Amygdala (tissue), 56 donors: ENCODE measurements at regions not wholly inside any gene's neighbourhood (a gene's known extent, or its start where the extent isn't known, plus 50 kb on each side); places are given as distances from the start of the nearest gene placed in this dataset.
"Not testable (repeated sequence)": the region's sequence is repeated elsewhere in the genome, so short reads cannot be mapped to it uniquely, and the experiment has no call there.

Experiments
- DNase-seq, 56 donors: peaks; one replicate each; lab custom pipeline; 2025; lab: John Stamatoyannopoulos, UW

DNA sequence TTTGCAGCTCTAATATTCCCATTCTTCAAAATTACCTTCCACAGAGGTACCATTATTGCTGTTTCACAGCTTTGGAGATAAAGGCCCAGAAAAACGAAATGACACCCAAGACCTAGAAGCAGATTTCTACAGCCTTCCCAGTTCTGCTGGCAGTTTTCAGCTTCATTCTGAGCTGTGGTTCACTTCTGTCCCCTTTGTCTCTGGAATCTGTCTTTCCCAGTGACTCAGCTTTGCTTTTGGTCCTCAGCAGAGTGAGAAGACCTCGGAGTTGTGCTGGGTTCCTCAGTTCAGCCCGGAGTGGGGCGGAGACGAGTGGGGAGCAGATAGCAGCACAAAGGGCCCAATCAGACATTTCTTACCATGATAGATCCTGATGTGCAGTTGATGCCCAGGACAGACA lies 180.7 kb upstream of the CXCR4 start:
- no peak for DNase-seq

DNA sequence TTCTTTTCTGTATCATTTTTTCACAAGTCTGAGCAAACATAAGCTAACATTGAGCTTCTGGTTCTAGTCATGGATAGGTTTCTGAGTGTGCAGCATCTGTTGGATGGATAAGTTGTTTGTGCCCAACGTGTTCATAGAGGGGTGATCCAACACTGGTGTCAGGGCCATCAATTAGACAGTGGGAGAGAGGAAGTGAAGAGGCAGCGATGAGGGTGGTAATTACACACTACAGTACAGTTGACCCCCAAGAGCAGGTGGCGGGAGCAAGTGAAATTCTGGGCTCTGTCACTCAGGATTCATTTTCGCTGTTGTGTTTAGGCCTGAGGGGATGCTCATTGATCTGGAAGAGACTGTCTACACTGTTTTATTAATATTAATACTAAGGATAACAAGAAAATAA lies 180.0 kb upstream of the CXCR4 start:
- no peak for DNase-seq

DNA sequence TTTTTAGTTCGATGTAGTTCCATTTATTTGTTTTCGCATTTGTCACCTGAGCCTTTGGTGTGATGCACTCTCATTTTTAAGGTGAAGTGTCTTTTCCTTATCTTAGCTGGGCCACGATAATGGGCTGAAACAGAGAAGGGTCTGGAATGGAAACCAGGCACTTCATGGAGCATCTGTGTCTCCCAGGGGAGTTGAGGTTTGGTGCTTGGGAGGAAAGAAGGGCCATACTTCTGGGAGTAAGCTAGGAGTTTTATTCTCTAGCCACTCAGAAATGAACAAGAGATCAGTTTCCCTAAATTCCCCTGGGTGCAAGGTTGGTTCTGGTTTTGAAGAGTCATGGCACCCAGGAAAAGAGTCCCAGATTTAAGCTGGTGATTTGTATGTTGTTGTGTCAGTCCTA lies 179.4 kb upstream of the CXCR4 start:
- DNase-seq = no peak

DNA sequence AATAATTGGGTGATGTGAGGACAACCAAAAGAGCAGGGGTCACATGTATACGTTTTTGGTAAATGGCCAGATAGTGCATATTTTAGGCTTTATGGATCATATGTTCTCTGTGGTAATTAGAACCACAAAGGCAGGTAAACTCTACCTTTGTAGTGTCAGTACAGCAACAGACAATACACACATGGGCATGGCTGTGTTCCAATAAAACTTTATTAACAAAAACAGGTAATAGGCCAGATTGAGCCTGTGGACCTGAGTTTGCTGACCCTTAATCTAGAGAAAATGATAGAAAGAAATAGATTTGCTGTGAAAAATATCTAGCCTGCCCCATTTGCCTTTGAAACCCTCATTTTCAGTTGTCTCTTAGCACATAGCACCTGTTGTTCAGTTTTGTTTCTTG lies 177.2 kb upstream of the CXCR4 start:
- DNase-seq = no peak

- DNase-seq = no peak
Observed at GRCh38 chr2:136291871-136292270, 173.9 kb upstream of the CXCR4 start.

- DNase-seq = no peak
Observed at GRCh38 chr2:136290326-136290725, 172.4 kb upstream of the CXCR4 start.

DNA sequence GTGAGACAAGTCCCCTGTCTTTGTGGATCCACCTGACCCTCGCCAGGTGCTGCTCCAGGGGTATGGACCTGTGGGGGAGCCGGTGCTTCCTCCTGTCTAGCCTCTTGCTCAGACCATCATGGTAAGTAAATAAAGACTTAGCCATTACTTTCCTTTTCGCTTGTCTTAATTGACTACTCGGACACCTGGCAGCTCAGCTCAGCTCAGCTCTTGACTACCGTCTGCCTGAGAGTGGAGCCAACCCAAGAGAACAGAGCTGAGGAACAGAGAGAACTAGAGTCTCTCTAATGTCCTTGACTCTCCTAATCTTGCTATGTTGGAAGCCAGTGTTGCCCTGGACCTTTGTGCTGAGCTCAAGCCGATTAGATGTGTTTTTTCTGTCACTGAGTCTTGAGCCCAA lies 170.3 kb upstream of the CXCR4 start:
- DNase-seq = no peak

GRCh38 chr2:136286423-136286822 lies 168.5 kb upstream of the CXCR4 start:
- DNase-seq = no peak

GRCh38 chr2:136284226-136285119 lies 166.5 kb upstream of the CXCR4 start:
- DNase-seq = no peak

GRCh38 chr2:136282251-136282650 lies 164.3 kb upstream of the CXCR4 start:
- DNase-seq = no peak

DNA sequence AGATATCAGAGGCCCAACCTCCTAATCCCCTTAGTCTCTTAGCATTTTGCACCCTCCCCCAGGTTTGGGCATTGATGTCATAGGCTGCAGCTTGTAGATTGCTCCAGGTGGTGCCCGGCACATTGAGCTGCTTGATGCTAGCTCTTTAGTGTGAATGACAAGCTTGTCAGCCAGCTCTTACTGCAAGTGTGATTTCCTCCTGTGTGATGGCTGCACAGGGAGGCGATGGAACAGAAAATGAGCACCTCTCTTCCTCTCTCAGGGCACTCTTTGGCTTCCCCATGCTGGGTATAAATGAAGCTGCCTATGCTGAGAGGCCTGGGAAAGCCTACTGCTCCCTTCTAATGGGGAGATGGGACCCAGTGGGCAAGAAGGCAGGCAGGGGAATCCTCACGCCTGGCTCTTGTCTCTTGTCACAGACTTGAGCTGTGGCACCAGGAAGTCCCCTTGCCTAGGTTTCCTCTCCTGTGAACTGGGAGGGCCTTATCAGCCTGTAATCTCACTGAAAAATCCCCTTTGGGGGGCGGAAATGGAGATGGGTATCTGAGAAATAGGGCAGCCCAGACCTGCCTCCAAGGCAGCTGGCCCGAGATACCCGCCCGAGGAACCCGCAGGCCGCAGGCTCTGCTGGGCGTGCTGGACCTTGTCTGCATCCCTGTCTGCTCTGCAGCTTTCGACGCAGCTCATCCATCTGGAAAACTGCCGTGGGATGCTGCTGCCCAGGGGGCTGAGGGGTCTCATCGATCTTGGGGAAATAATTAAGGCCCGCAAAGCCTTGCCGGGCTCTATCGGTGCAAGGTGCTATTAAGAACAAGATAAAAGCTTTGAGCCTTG lies 163.5 kb upstream of the CXCR4 start:
- DNase-seq = no peak

DNA sequence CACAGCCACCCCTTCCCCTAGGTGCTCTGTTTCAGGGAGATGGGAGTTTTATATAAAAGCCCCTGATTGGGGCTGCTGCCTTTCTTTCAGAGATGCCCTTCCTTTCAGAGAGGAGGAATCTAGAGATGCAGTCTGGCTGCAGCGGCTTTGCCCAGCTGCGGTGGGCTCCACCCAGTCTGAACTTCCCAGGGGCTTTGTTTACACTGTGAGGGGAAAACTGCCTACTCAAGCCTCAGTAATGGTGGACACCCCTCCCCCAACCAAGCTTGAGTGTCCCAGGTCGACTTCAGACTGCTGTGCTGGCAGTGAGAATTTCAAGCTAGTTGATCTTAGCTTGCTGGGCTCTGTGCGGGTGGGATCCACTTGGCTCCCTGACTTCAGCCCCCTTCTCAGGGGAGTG lies 148.4 kb upstream of the CXCR4 start:
- DNase-seq = not testable (repeated sequence)

DNA sequence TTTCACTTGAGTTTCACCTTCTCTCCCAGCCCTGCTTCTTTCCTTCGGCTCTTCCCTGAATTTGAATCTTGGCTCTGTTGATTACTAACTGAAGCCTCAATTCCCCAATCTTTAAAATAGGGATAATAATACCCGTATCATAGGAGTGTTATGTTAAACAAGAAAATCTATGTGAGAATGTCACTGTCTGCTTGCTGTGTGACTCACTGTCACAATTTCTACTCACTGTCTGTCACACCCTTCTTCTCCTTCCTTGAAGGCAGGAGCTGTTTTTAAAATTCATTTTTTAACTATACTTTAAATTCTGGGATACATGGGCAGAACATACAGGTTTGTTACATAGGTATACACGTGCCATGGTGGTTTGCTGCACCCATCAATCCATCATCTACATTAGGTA lies 141.6 kb upstream of the CXCR4 start:
- no peak for DNase-seq

DNA sequence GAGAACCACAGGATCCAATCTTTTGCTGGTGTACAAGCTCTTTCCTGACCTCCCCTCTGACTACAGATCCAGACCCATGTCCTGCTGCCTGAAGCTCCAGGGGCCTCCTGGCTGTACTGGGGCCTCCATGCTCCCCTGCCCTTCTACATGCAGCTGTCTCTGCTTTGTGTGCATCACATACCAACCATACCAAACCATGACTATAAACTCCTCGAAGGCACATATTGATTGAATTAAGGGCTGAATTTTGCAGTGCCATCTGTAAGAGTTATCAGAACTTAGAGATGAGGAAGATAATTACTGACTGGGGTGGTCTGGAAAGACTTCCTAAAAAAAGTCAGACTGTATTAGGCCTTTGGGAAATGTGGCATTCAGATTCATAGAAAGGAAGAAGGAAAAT lies 139.9 kb upstream of the CXCR4 start:
- no peak for DNase-seq

DNA sequence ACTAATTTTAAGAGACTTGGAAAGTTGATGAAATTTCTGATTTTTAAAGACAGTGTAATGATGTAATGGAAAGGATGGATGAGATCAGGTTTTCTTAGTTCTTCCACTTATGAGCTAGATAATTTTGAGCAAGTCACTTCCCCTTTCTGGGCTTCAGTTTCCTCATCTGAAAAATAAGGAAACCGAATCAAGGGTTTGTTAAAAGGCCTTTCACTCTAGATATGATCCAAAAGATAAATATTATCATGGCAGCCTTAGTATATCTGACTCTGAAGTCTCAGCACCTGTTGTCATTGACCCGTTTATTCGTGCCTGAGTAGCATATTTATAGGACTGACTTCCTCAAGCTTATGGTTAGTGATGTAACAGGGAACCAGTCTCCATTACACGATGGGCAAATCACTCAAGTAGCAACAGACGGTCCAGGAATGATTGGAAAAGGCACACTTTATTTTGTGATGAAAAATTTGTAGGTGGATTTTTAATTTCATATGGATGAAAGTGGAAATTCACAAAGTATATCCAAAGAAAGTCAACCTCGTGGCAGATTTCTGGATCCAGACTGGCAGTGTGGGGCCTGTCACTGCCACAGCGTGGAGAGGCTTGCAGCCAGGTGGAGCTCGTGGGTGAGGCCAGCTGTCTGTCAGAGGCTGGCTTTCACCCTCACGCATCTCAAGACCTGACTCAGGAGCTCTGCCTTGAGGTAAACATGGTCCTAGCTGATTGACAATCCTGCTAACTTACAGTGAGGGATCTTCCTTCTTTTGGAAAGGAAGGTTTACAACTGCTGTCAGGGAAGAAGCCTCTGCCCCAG lies 137.9 kb upstream of the CXCR4 start:
- DNase-seq = no peak

GRCh38 chr2:136255127-136255526 lies 137.2 kb upstream of the CXCR4 start:
- DNase-seq = no peak

DNA sequence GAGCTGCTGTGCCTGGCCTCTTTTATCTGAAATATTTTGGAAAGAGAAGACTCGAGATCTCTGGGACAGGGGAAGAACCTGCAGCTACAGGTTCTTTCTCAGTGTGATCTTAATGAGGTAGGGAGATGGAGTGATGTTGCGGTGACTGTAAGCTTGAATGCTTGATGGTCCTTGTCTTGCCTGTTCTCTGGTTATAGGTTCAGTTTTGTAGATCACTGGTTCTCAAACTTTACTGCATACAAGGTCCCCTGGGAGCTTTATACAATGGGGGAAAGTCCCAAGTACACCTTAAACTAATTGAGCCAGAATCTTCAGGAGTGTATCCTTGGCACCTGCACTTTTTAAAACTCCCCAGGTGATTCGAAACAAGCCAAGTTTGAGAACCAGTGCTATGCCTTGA lies 136.7 kb upstream of the CXCR4 start:
- no peak for DNase-seq

DNA sequence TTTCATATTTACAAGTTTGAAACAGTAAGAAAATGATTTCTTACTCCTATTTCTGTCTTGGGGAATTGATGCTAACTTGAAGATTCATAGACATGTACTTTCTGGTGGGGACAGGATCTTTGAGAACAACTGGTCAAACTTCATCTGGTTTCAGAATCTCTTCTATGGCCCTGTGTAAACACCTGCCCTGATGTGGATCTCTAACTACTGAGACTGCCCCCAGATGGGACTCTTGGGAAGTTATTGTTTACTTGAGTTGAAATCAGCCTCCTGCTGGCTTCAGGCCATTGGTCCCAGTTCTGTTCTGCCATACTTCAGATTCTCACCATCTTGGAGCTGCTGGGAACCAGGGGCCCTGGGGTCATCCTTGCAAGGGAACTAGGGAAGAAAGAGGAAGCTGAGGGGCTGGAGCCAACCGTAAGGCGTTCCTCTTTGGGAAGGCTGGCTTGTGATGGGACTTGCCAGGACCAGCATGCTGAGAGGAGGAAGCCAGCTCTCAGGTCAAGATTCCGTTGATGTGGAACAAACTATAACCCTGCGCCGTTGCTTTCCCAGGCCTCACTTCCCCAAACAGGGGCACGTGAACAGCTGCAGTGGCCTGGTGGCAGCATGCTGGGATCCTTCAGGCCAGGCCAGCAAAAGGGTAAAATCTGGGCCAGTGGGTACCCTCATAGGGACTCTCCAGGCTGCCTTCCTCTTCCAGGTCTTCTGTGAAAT lies 135.5 kb upstream of the CXCR4 start:
- DNase-seq = peak in 6 of 56 donors; percentile 5 to 38 (median 21)

DNA sequence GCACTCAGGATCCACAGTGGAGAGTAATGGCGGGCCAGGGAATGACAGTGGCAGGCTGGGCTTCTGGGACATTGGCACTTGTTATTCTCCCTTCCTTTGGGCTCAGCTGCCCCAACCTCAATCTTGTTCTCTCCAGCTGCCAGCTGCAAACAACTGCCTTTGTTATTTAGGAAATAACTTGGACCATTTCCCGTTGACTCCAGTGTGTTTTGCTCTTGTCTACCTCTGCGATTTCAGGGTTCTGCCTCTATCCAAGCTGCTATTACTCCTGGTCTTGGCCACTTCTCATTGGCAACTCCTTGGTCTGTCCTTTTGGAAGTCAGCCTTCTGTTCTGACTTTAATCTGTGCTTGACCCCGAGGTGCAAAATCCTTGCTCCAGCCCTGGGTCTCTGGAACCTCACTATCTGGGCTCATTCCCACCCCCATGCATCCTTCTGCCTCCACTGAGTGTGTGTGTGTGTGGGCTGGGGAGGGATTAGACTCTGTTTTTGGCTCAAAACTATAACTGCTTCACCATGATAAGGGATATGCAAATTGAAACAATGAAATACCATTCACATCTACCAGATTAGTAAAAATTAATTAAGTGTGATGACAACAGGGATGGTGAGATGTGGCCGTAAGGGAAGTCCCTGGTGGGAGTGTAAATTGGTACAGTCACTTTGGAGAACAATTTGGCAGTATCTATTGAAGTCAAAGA lies 134.1 kb upstream of the CXCR4 start:
- peak in 1 of 56 donors; percentile 4 for DNase-seq
